Globus pallidus (tissue), 1 donor: ENCODE measurements at regions not wholly inside any gene's neighbourhood (a gene's known extent, or its start where the extent isn't known, plus 50 kb on each side); places are given as distances from the start of the nearest gene placed in this dataset.
A peak's percentile ranks its signal among the peaks of the same experiment; 100 is the strongest.
"Not testable (repeated sequence)": the region's sequence is repeated elsewhere in the genome, so short reads cannot be mapped to it uniquely, and the experiment has no call there.

Source experiments
- DNase-seq: peaks from one replicate; pipeline ENCODE4 v3.0.0-alpha.2; 2015; ENCODE audit warnings: low spot score

- DNase-seq, result not testable (repeated sequence)
These were observed 52.5 kb upstream of the CCDC71L start for GRCh38 chr7:106713452-106713851.

- not testable (repeated sequence) for DNase-seq
These were observed 53.9 kb upstream of the CCDC71L start for GRCh38 chr7:106714590-106715442.

- DNase-seq, result no peak
These were observed 54.8 kb upstream of the CCDC71L start for GRCh38 chr7:106715730-106716129.

- no peak for DNase-seq
These were observed 56.4 kb upstream of the CCDC71L start for GRCh38 chr7:106717254-106717954.

- no peak for DNase-seq
These were observed 57.3 kb upstream of the CCDC71L start for GRCh38 chr7:106717955-106718871.

- DNase-seq, result no peak
These were observed 59.7 kb upstream of the CCDC71L start for GRCh38 chr7:106720641-106721040.

GRCh38 chr7:106721816-106722785, 61.1 kb upstream of the CCDC71L start:
- DNase-seq, result no peak

- no peak for DNase-seq
These were observed 62.4 kb upstream of the CCDC71L start for GRCh38 chr7:106723398-106723797.

GRCh38 chr7:106729720-106730385, 68.9 kb upstream of the CCDC71L start:
- DNase-seq, result no peak

- no peak for DNase-seq
These were observed 70.2 kb upstream of the CCDC71L start for GRCh38 chr7:106731187-106731586.

- DNase-seq, result no peak
These were observed 70.9 kb upstream of the CCDC71L start for GRCh38 chr7:106731646-106732444.

- no peak for DNase-seq
These were observed 74.7 kb upstream of the CCDC71L start for GRCh38 chr7:106735637-106736036.

- DNase-seq, result no peak
These were observed 75.2 kb upstream of the CCDC71L start for GRCh38 chr7:106736123-106736507.

GRCh38 chr7:106736508-106737201, 75.7 kb upstream of the CCDC71L start:
- DNase-seq, result peak; percentile 21

GRCh38 chr7:106737202-106737562, 76.2 kb upstream of the CCDC71L start:
- no peak for DNase-seq

- DNase-seq, result no peak
These were observed 79.8 kb upstream of the CCDC71L start for GRCh38 chr7:106740806-106741205.

GRCh38 chr7:106744563-106745091, 83.7 kb upstream of the CCDC71L start:
- DNase-seq, result no peak

GRCh38 chr7:106747301-106747700, 86.3 kb upstream of the CCDC71L start:
- not testable (repeated sequence) for DNase-seq

- DNase-seq, result no peak
These were observed 86.8 kb upstream of the CCDC71L start for GRCh38 chr7:106747804-106748203.
